NCI-H146 treated with DMSO at 0.1 percent for 48 hours (cell line): ENCODE measurements at regions not wholly inside any gene's neighbourhood (a gene's known extent, or its start where the extent isn't known, plus 50 kb on each side); places are given as distances from the start of the nearest gene placed in this dataset.

Source experiments
- DNase-seq: peaks from one replicate; lab custom pipeline; 2025; ENCODE audit not compliant: unreplicated experiment; lab: John Stamatoyannopoulos, UW

- DNase-seq: no peak
These were observed 339.2 kb downstream of the SOX2 start for GRCh38 chr3:182050932-182051331.

GRCh38 chr3:182052332-182052731, 340.6 kb downstream of the SOX2 start:
- no peak for DNase-seq

- no peak for DNase-seq
These were observed 341.0 kb downstream of the SOX2 start for GRCh38 chr3:182052757-182053156.

- no peak for DNase-seq
These were observed 346.8 kb downstream of the SOX2 start for GRCh38 chr3:182058488-182058887.

- DNase-seq: no peak
These were observed 352.0 kb downstream of the SOX2 start for GRCh38 chr3:182063742-182064141.

GRCh38 chr3:182067423-182067822, 355.7 kb downstream of the SOX2 start:
- DNase-seq: no peak

GRCh38 chr3:182078316-182078715, 366.6 kb downstream of the SOX2 start:
- DNase-seq: no peak

GRCh38 chr3:182078929-182079328, 367.2 kb downstream of the SOX2 start:
- DNase-seq: no peak

GRCh38 chr3:182081096-182081495, 369.4 kb downstream of the SOX2 start:
- no peak for DNase-seq

GRCh38 chr3:182083112-182083511, 371.4 kb downstream of the SOX2 start:
- DNase-seq: no peak

- DNase-seq: peak; percentile 61
These were observed 381.0 kb downstream of the SOX2 start for GRCh38 chr3:182092662-182093262.

- DNase-seq: no peak
These were observed 382.6 kb downstream of the SOX2 start for GRCh38 chr3:182094321-182094720.

- DNase-seq: no peak
These were observed 393.2 kb downstream of the SOX2 start for GRCh38 chr3:182104881-182105280.

- no peak for DNase-seq
These were observed 394.1 kb downstream of the SOX2 start for GRCh38 chr3:182105875-182106274.

GRCh38 chr3:182108371-182108770, 396.6 kb downstream of the SOX2 start:
- no peak for DNase-seq

GRCh38 chr3:182111967-182112366, 400.2 kb downstream of the SOX2 start:
- DNase-seq: no peak

GRCh38 chr3:182115328-182116015, 403.7 kb downstream of the SOX2 start:
- no peak for DNase-seq

- DNase-seq: no peak
These were observed 404.7 kb downstream of the SOX2 start for GRCh38 chr3:182116386-182116785.

GRCh38 chr3:182117131-182117530, 405.4 kb downstream of the SOX2 start:
- DNase-seq: no peak

GRCh38 chr3:182117583-182117982, 405.9 kb downstream of the SOX2 start:
- DNase-seq: peak; percentile 100

- no peak for DNase-seq
These were observed 406.3 kb downstream of the SOX2 start for GRCh38 chr3:182118066-182118465.

- DNase-seq: peak; percentile 63
These were observed 409.7 kb downstream of the SOX2 start for GRCh38 chr3:182121401-182121800.

- DNase-seq: no peak
These were observed 411.1 kb downstream of the SOX2 start for GRCh38 chr3:182122779-182123178.
